Keratinocyte (primary cell): ENCODE measurements at regions not wholly inside any gene's neighbourhood (a gene's known extent, or its start where the extent isn't known, plus 50 kb on each side); places are given as distances from the start of the nearest gene placed in this dataset.

Experiments
- CTCF ChIP-seq, 3 experiments: IDR thresholded peaks in 1 of 3; conservative IDR thresholded peaks in 1 of 3; optimal IDR thresholded peaks in 1 of 3; 2 replicates in 2 of 3; 3 replicates in 1 of 3; pipeline versions ENCODE3 to v1.5.1; 2011; ENCODE audit warnings: low read length in 3 of 3, mild to moderate bottlenecking in 3 of 3, moderate library complexity in 2 of 3, control low read depth in 1 of 3, inconsistent platforms in 1 of 3; ENCODE audit not compliant: insufficient read depth in 2 of 3; ENCODE audit errors: extremely low read depth in 1 of 3
- EZH2 ChIP-seq: IDR thresholded peaks from one replicate; pipeline ENCODE4 v1.6.1; 2012; ENCODE audit warnings: inconsistent platforms, mild to moderate bottlenecking, low read length, moderate library complexity

GRCh38 chr3:22372292-22373062, 621.5 kb upstream of the ZNF385D start:
- TF ChIP-seq CTCF (optimal IDR thresholded peaks at IDR 0.05 in 1 of 3, IDR thresholded peaks at IDR 0.05 in 1 of 3, conservative IDR thresholded peaks at IDR 0.05 in 1 of 3; ENCODE audit: extremely low read depth in 1 of 3, insufficient read depth in 2 of 3, low read length in 3 of 3) (no peak), EZH2 (no peak)
